ENCODE measurements at regions not wholly inside any gene's neighbourhood (a gene's known extent, or its start where the extent isn't known, plus 50 kb on each side); places are given as distances from the start of the nearest gene placed in this dataset.

GRCh38 chr10:123262456-123262855, 108.3 kb downstream of the BUB3 start:
- no peak for DNase-seq

GRCh38 chr10:123266971-123267370, 112.8 kb downstream of the BUB3 start:
- Histone ChIP-seq H3K4me3 (ENCODE audit: low read depth, low read length) (no peak overlapping the region), H3K36me3 (replicated peaks) (no peaks in the 10 kb centered on the region), H3K27ac (no peak overlapping the region), H3K27me3 (replicated peaks) (no peaks in the 10 kb centered on the region)
- in situ Hi-C loops (cut with HindIII; ENCODE audit: low pct_ligation_motif_present, low sequenced_read_pairs): no loop called here
- no peak for DNase-seq
- TF ChIP-seq CTCF (IDR thresholded peaks at IDR 0.05; ENCODE audit: low read depth, low read length, missing control alignments): no peak

More at GRCh38 chr10:123262456-123262855, 108.3 kb downstream of the BUB3 start:
- in situ Hi-C loops (cut with HindIII; ENCODE audit: low pct_ligation_motif_present, low sequenced_read_pairs): no loop called here
- Histone ChIP-seq H3K4me3 (ENCODE audit: low read depth, low read length) (no peak overlapping the region), H3K36me3 (replicated peaks) (no peaks in the 10 kb centered on the region), H3K27me3 (replicated peaks) (no peaks in the 10 kb centered on the region), H3K27ac (no peak overlapping the region)
- no peak for TF ChIP-seq CTCF (IDR thresholded peaks at IDR 0.05; ENCODE audit: low read depth, low read length, missing control alignments)

GRCh38 chr10:123269017-123269552, 114.9 kb downstream of the BUB3 start:
- Histone ChIP-seq H3K36me3 (replicated peaks) (no peaks in the 10 kb centered on the region), H3K27ac (no peak overlapping the region), H3K27me3 (replicated peaks) (peaks cover 6% of the 10 kb centered on the region), H3K4me3 (ENCODE audit: low read depth, low read length) (no peak overlapping the region)
- no peak for TF ChIP-seq CTCF (IDR thresholded peaks at IDR 0.05; ENCODE audit: low read depth, low read length, missing control alignments)
- DNase-seq: no peak
- in situ Hi-C loops (cut with HindIII; ENCODE audit: low pct_ligation_motif_present, low sequenced_read_pairs): no loop called here

- peaks cover 7% of the 10 kb centered on the region for H3K27me3 ChIP-seq (replicated peaks)
- no peaks in the 10 kb centered on the region for H3K36me3 ChIP-seq (replicated peaks)
- H3K4me3 ChIP-seq (ENCODE audit: low read depth, low read length): no peak overlapping the region
- no peak for TF ChIP-seq CTCF (IDR thresholded peaks at IDR 0.05; ENCODE audit: low read depth, low read length, missing control alignments)
- no peak for DNase-seq
- in situ Hi-C loops (cut with HindIII; ENCODE audit: low pct_ligation_motif_present, low sequenced_read_pairs): no loop called here
- no peak overlapping the region for H3K27ac ChIP-seq
Observed at GRCh38 chr10:123269675-123270074, 115.5 kb downstream of the BUB3 start.

GRCh38 chr10:123270221-123270620, 116.0 kb downstream of the BUB3 start:
- peak; percentile 74 for DNase-seq
- H3K36me3 ChIP-seq (replicated peaks): no peaks in the 10 kb centered on the region
- peaks cover 7% of the 10 kb centered on the region for H3K27me3 ChIP-seq (replicated peaks)
- no peak overlapping the region for H3K27ac ChIP-seq
- no peak for TF ChIP-seq CTCF (IDR thresholded peaks at IDR 0.05; ENCODE audit: low read depth, low read length, missing control alignments)
- H3K4me3 ChIP-seq (ENCODE audit: low read depth, low read length): no peak overlapping the region
- in situ Hi-C loops (cut with HindIII; ENCODE audit: low pct_ligation_motif_present, low sequenced_read_pairs): no loop called here

- TF ChIP-seq CTCF (IDR thresholded peaks at IDR 0.05; ENCODE audit: low read depth, low read length, missing control alignments): no peak
- no peaks in the 10 kb centered on the region for H3K36me3 ChIP-seq (replicated peaks)
- H3K27me3 ChIP-seq (replicated peaks): peaks cover 11% of the 10 kb centered on the region
- H3K27ac ChIP-seq: no peak overlapping the region
- in situ Hi-C loops (cut with HindIII; ENCODE audit: low pct_ligation_motif_present, low sequenced_read_pairs): no loop called here
- H3K4me3 ChIP-seq (ENCODE audit: low read depth, low read length): no peak overlapping the region
- no peak for DNase-seq
Observed at GRCh38 chr10:123270806-123271205, 116.6 kb downstream of the BUB3 start.

All from brain microvascular endothelial cell (primary cell).